ENCODE measurements at regions not wholly inside any gene's neighbourhood (a gene's known extent, or its start where the extent isn't known, plus 50 kb on each side); places are given as distances from the start of the nearest gene placed in this dataset.

DNA sequence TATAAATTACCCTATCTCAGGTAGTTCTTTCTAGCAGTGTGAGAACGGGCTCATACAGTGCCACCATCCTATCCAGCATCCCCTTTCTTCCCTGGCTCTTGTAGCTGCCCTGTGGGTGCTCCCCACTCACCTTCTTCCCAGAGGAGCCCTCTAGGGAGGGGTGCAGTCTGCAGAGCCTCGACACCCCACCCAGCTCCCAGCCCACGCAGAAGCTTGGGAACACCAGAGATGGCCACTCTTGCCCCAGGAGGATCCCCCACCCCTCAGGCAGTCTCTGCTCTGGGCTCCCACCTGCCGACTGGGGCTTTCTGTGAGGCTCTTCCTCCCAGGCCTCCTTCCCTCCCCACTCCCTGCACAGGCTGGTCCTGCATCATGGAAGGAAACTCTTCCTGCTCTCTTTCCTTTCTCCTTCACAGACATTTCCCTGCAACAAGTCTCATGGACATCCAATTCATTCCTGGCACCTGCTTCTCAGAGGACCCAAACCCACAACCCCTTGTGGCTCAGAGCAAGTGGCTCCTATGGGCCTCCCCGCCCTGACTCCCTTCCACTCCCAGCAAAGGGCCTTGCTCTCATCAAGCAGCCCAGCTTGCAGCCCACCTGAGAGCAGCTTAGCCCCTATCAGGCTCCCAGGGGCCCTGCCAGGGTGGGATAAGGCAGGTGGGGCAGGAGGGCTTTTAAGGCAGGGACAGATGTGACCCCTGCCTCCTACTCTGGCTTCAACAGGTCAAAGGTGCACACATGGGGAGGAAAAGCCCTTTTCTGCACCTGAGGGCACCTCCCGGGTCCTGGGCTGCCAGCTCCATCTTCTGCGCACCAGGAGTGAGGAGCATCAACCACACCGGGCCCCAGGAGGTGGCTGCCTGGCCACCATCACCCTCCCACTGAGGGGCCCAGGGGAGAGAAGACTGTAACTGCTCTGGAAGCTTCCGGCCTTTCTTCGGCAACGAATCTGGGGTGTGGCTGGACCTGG, 263.8 kb upstream of the TNRC6C start:
- TF ChIP-seq CTCF (IDR thresholded peaks at IDR 0.05; ENCODE audit: control extremely low read depth in 1 of 3, insufficient read depth in 1 of 3, low read depth in 1 of 3, low read length in 3 of 3) (no peak), RNF2 (IDR thresholded peaks at IDR 0.05; ENCODE audit: borderline replicate concordance, low read depth, low read length, missing control alignments, poor library complexity, severe bottlenecking) (no peak), POLR2A (IDR thresholded peaks at IDR 0.05; ENCODE audit: control extremely low read depth in 1 of 2, low read depth in 2 of 2, low read length in 2 of 2) (no peak), HDAC2 (IDR thresholded peaks at IDR 0.05; ENCODE audit: borderline replicate concordance in 1 of 2, low read depth in 2 of 2, low read length in 2 of 2) (no peak), EGR1 (IDR thresholded peaks at IDR 0.05; ENCODE audit: borderline replicate concordance, low read depth, low read length) (no peak), PHF8 (conservative IDR thresholded peaks at IDR 0.05; ENCODE audit: low read depth, low read length) (no peak), EZH2 (IDR thresholded peaks at IDR 0.05; ENCODE audit: low read depth, low read length, severe bottlenecking) (no peak), JUN (IDR thresholded peaks at IDR 0.05; ENCODE audit: low read depth, low read length) (no peak), SP1 (IDR thresholded peaks at IDR 0.05; ENCODE audit: low read depth, low read length) (no peak), TCF12 (IDR thresholded peaks at IDR 0.05; ENCODE audit: low read depth, low read length) (no peak), KDM5A (IDR thresholded peaks at IDR 0.05; ENCODE audit: low read length) (no peak), GABPA (IDR thresholded peaks at IDR 0.05; ENCODE audit: borderline replicate concordance, insufficient read depth, low read length) (no peak)
